Transverse colon (tissue), 4 donors: ENCODE measurements at regions not wholly inside any gene's neighbourhood (a gene's known extent, or its start where the extent isn't known, plus 50 kb on each side); places are given as distances from the start of the nearest gene placed in this dataset.

ENCODE experiments used
- CTCF ChIP-seq, 5 experiments: fragments of 200-600 bp in 3 of 5; fragments of 450-650 bp in 2 of 5; sonication (generic) in 3 of 5; IDR thresholded peaks; 1 replicate in 2 of 5; 2 replicates in 3 of 5; pipeline ENCODE4 v1.5.1; 2016 to 2017; ENCODE audit warnings: antibody characterized with exemption in 5 of 5, inconsistent platforms in 3 of 5, mild to moderate bottlenecking in 2 of 5, moderate library complexity in 1 of 5
- EP300 ChIP-seq: sonication (generic); formaldehyde crosslinking; IDR thresholded peaks from one replicate; pipeline ENCODE4 v1.6.1; 2017; ENCODE audit warnings: antibody characterized with exemption, low read depth
- POLR2A ChIP-seq: fragments of 450-650 bp; IDR thresholded peaks from one replicate; pipeline ENCODE4 v1.6.1; 2016; ENCODE audit warnings: antibody characterized with exemption, mild to moderate bottlenecking, moderate library complexity
- POLR2AphosphoS5 ChIP-seq, 3 donors: sonication (generic); formaldehyde crosslinking; IDR thresholded peaks; one replicate each; pipeline ENCODE4 v1.6.1; 2016; ENCODE audit warnings: antibody characterized with exemption in 3 of 3

GRCh38 chr13:62043600-62043999 is 628.0 kb upstream of the PCDH20 start:
- TF ChIP-seq POLR2A: no peak
- no peak for TF ChIP-seq POLR2AphosphoS5 (IDR thresholded peaks at IDR 0.05)
- no peak for TF ChIP-seq EP300
- TF ChIP-seq CTCF (IDR thresholded peaks at IDR 0.05): no peak
